ENCODE measurements at regions not wholly inside any gene's neighbourhood (a gene's known extent, or its start where the extent isn't known, plus 50 kb on each side); places are given as distances from the start of the nearest gene placed in this dataset.
A peak's percentile ranks its signal among the peaks of the same experiment; 100 is the strongest.

DNA sequence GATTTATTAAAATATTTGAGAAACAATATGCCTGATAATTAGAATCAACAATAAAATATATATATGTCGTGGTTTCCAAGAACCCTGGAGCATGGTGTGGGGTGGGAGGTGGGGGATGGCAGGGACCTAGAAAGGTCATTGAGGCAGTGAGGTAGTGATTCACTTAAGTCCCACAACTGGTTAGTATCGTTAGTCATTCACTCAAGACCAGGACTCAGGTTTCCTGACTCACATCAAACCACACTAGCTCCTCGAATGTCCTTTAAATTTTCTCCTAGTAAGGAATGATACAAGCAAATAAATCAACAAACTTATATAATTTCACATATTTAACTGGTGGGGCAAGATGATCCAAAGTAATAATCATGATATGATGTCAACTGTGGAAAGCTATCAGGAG lies 158.8 kb upstream of the AADAT start:
- 69 to 80% (median 75%) methylated on average over 3 of the region's 3 CpGs for WGBS, 5 donors
- intact Hi-C loops (cut with DNase I; ENCODE audit: low total_unique reads) = no loop called here
- DNase-seq = no peak
- no peak overlapping the region for H3K4me3 ChIP-seq
- no peaks in the 10 kb centered on the region for H3K36me3 ChIP-seq
- TF ChIP-seq POLR2AphosphoS5 (IDR thresholded peaks at IDR 0.05) (no peak), POLR2A (IDR thresholded peaks at IDR 0.05) (no peak), EP300 (IDR thresholded peaks at IDR 0.05) (no peak)
- TF ChIP-seq, protein P1, sequence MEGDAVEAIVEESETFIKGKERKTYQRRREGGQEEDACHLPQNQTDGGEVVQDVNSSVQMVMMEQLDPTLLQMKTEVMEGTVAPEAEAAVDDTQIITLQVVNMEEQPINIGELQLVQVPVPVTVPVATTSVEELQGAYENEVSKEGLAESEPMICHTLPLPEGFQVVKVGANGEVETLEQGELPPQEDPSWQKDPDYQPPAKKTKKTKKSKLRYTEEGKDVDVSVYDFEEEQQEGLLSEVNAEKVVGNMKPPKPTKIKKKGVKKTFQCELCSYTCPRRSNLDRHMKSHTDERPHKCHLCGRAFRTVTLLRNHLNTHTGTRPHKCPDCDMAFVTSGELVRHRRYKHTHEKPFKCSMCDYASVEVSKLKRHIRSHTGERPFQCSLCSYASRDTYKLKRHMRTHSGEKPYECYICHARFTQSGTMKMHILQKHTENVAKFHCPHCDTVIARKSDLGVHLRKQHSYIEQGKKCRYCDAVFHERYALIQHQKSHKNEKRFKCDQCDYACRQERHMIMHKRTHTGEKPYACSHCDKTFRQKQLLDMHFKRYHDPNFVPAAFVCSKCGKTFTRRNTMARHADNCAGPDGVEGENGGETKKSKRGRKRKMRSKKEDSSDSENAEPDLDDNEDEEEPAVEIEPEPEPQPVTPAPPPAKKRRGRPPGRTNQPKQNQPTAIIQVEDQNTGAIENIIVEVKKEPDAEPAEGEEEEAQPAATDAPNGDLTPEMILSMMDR (IDR thresholded peaks at IDR 0.05) = no peak
- H3K27ac ChIP-seq = no peak overlapping the region
- no peaks in the 10 kb centered on the region for H3K27me3 ChIP-seq
- H3K9me3 ChIP-seq = no peaks in the 10 kb centered on the region
- peaks cover 0 to 5% (median 0%) of the 10 kb centered on the region in 4 donors for H3K4me1 ChIP-seq

- TF ChIP-seq, protein P1 (IDR thresholded peaks at IDR 0.05) = no peak
- no peak for TF ChIP-seq POLR2AphosphoS5 (IDR thresholded peaks at IDR 0.05)
- no peaks in the 10 kb centered on the region for H3K27me3 ChIP-seq
- H3K9me3 ChIP-seq = no peaks in the 10 kb centered on the region
- H3K27ac ChIP-seq = no peak overlapping the region
- intact Hi-C loops (cut with DNase I; ENCODE audit: low total_unique reads) = no loop called here
- H3K36me3 ChIP-seq = no peaks in the 10 kb centered on the region
- no peak for DNase-seq
- WGBS, 5 donors = 31 to 46% (median 35%) methylated on average over 4 of the region's 4 CpGs
- H3K4me3 ChIP-seq = no peak overlapping the region
- H3K4me1 ChIP-seq = peaks cover 0 to 5% (median 0%) of the 10 kb centered on the region in 4 donors
Measured at GRCh38 chr4:170248029-170248428, 158.3 kb upstream of the AADAT start.

DNA sequence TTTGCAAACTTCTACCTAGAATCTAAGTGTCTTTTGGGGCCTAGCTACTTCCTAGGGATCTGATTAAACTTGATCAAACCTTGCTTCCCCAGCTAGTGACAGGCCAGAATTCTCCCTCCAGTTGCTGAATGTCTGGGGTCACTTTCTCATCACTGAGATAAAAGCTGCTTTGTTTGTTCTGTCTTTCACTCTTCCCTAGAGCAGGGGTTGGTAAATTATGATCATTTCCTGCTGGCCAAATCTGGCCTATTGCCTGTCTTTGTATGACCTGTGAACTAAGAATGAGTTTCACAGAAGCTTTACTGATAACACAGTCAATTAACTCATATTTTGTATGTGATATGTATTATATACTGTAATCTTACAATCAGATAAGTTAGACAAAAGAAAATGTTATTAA lies 157.8 kb upstream of the AADAT start:
- Histone ChIP-seq H3K27me3 (no peaks in the 10 kb centered on the region), H3K4me1 (peaks cover 0 to 5% (median 0%) of the 10 kb centered on the region in 4 donors), H3K36me3 (no peaks in the 10 kb centered on the region), H3K9me3 (no peaks in the 10 kb centered on the region), H3K27ac (no peak overlapping the region), H3K4me3 (no peak overlapping the region)
- intact Hi-C loops (cut with DNase I; ENCODE audit: low total_unique reads) = no loop called here
- TF ChIP-seq POLR2AphosphoS5 (IDR thresholded peaks at IDR 0.05) = no peak
- TF ChIP-seq, protein P1 (IDR thresholded peaks at IDR 0.05) = no peak
- no peak for TF ChIP-seq POLR2A (IDR thresholded peaks at IDR 0.05)
- no peak for TF ChIP-seq EP300 (IDR thresholded peaks at IDR 0.05)
- DNase-seq = peak in 1 of 2 donors; percentile 21

GRCh38 chr4:170243662-170244288 lies 154.0 kb upstream of the AADAT start:
- no peaks in the 10 kb centered on the region for H3K36me3 ChIP-seq
- peaks cover 0 to 5% (median 0%) of the 10 kb centered on the region in 4 donors for H3K4me1 ChIP-seq
- H3K4me3 ChIP-seq = no peak overlapping the region
- H3K27me3 ChIP-seq = no peaks in the 10 kb centered on the region
- no peak for DNase-seq
- TF ChIP-seq, protein P1 (IDR thresholded peaks at IDR 0.05) = no peak
- TF ChIP-seq POLR2AphosphoS5 (IDR thresholded peaks at IDR 0.05) (no peak), EP300 (IDR thresholded peaks at IDR 0.05) (no peak), POLR2A (IDR thresholded peaks at IDR 0.05) (no peak)
- intact Hi-C loops (cut with DNase I; ENCODE audit: low total_unique reads) = no loop called here
- no peaks in the 10 kb centered on the region for H3K9me3 ChIP-seq
- H3K27ac ChIP-seq = no peak overlapping the region
- WGBS, 5 donors = 69 to 88% (median 84%) methylated on average over 2 of the region's 2 CpGs
